HepG2 (cell line): ENCODE measurements at regions not wholly inside any gene's neighbourhood (a gene's known extent, or its start where the extent isn't known, plus 50 kb on each side); places are given as distances from the start of the nearest gene placed in this dataset.

Source experiments
- ATAC-seq: fragments of 200-7000 bp; cut with Tn5 transposase; 3 replicates; pipeline ENCODE4 v1.9.1; 2020; ENCODE audit warnings: mild to moderate bottlenecking, moderate library complexity
- BruUV-seq: library from RNA; stranded (reverse); fragments of 400-500 nt; replicated peaks from 2 replicates; lab custom pipeline; 2021; lab: Mats Ljungman, UMichigan
- CTCF ChIA-PET: fragments of 300-600 bp; formaldehyde crosslinking; extraction: SDS; loops from one replicate; lab custom pipeline; 2021; ENCODE audit warnings: low total read pairs, inconsistent platforms, low intra/inter-chr PET ratio; lab: Yijun Ruan, JAX
- POLR2A ChIA-PET: fragments of 350-600 bp; sonication (Branson Sonifier 250); formaldehyde crosslinking; loops from one replicate; lab custom pipeline; 2020; ENCODE audit warnings: antibody characterized with exemption, inconsistent platforms; lab: Yijun Ruan, JAX
- DNase-seq: peaks from one replicate; pipeline ENCODE4 v3.0.0-alpha.2; 2015; ENCODE audit warnings: low spot score
- FAIRE-seq: peaks from 3 replicates; lab custom pipeline; 2011; peaks lifted over from hg19 to GRCh38; lab: Jason Lieb, UNC
- H2AFZ ChIP-seq: one replicate; pipeline ENCODE4 v1.6.1; 2011; ENCODE audit warnings: low read length, inconsistent platforms
- H3K27ac ChIP-seq: fragments of 300-600 bp; 3 replicates; pipeline ENCODE4 v1.8.0; 2011; ENCODE audit warnings: mixed run types, mild to moderate bottlenecking, mixed read lengths, low read length, inconsistent platforms; ENCODE audit not compliant: insufficient read depth; ENCODE audit errors: extremely low read length
- H3K27me3 ChIP-seq, 2 experiments: fragments of 200-600 bp in 1 of 2; 2 replicates in 1 of 2; 3 replicates in 1 of 2; pipeline versions ENCODE4 v1.6.0 to v1.8.0; 2011; ENCODE audit warnings: low read length in 2 of 2, mild to moderate bottlenecking in 2 of 2, moderate library complexity in 2 of 2, inconsistent platforms in 1 of 2; ENCODE audit not compliant: insufficient read depth in 2 of 2, control insufficient read depth in 1 of 2
- H3K36me3 ChIP-seq, 2 experiments: fragments of 200-600 bp in 1 of 2; replicated peaks in 1 of 2; 2 replicates in 1 of 2; 3 replicates in 1 of 2; pipeline versions ENCODE4 v1.5.1 to v1.8.0; 2011; ENCODE audit warnings: low read length in 2 of 2, inconsistent platforms in 1 of 2; ENCODE audit not compliant: insufficient read depth in 2 of 2, control insufficient read depth in 1 of 2
- H3K4me1 ChIP-seq: 2 replicates; pipeline ENCODE4 v1.5.1; 2012; ENCODE audit warnings: low read length, inconsistent platforms; ENCODE audit not compliant: insufficient read depth
- H3K4me2 ChIP-seq: 2 replicates; pipeline ENCODE4 v1.6.0; 2011; ENCODE audit warnings: low read depth, low read length, inconsistent platforms
- H3K4me3 ChIP-seq, 3 experiments: fragments of 200-600 bp in 1 of 3; sonication (generic), shearing (Covaris generic) in 1 of 3; replicated peaks in 1 of 3; 2 replicates each; pipeline ENCODE4 v1.5.1; 2011 to 2016; ENCODE audit warnings: low read length in 3 of 3, inconsistent platforms in 2 of 3, low read depth in 2 of 3, mild to moderate bottlenecking in 2 of 3, control low read depth in 1 of 3, mixed read lengths in 1 of 3; ENCODE audit not compliant: insufficient read depth in 1 of 3
- H3K79me2 ChIP-seq: one replicate; pipeline ENCODE4 v1.6.1; 2011; ENCODE audit warnings: low read length, inconsistent platforms; ENCODE audit not compliant: insufficient read depth
- H3K9ac ChIP-seq: 2 replicates; pipeline ENCODE4 v1.6.0; 2011; ENCODE audit warnings: mild to moderate bottlenecking, low read depth, low read length, inconsistent platforms; ENCODE audit not compliant: insufficient read depth
- H3K9me3 ChIP-seq: 2 replicates; pipeline ENCODE4 v1.5.1; 2012; ENCODE audit warnings: mild to moderate bottlenecking, low read length
- H4K20me1 ChIP-seq: 2 replicates; pipeline ENCODE4 v1.6.0; 2011; ENCODE audit warnings: inconsistent platforms, mild to moderate bottlenecking, low read length, moderate library complexity; ENCODE audit not compliant: insufficient read depth
- ADNP ChIP-seq: sonication (generic); formaldehyde crosslinking; IDR thresholded peaks from 2 replicates; pipeline ENCODE4 v1.4.0; 2020; ENCODE audit warnings: missing genetic modification reagents
- ARNT2 ChIP-seq: sonication (generic); formaldehyde crosslinking; IDR thresholded peaks from 2 replicates; pipeline ENCODE4 v1.8.0; 2022; ENCODE audit warnings: mild to moderate bottlenecking, low read depth, missing genetic modification reagents, moderate library complexity
- CREB1 ChIP-seq, 2 experiments: fragments of 450-650 bp in 1 of 2; IDR thresholded peaks; 2 replicates each; pipeline ENCODE4 v1.6.1; 2016 to 2017; ENCODE audit warnings: control low read depth in 1 of 2, mild to moderate bottlenecking in 1 of 2, missing compliant biosample characterization in 1 of 2, missing genetic modification characterization in 1 of 2
- DPF2 ChIP-seq: sonication (generic); formaldehyde crosslinking; IDR thresholded peaks from 2 replicates; pipeline ENCODE4 v1.4.0; 2020; ENCODE audit warnings: mild to moderate bottlenecking, low read depth, missing genetic modification reagents, borderline replicate concordance
- MAZ ChIP-seq, 2 experiments: sonication (generic) in 1 of 2; formaldehyde crosslinking in 1 of 2; IDR thresholded peaks; 2 replicates each; pipeline versions ENCODE4 v1.5.0 to v1.6.1; 2012 to 2020; ENCODE audit warnings: low read depth in 2 of 2, mild to moderate bottlenecking in 2 of 2, borderline replicate concordance in 1 of 2, improper control_type of control experiment in 1 of 2, low read length in 1 of 2, missing genetic modification reagents in 1 of 2, moderate library complexity in 1 of 2
- MLLT10 ChIP-seq: sonication (generic); formaldehyde crosslinking; IDR thresholded peaks from 2 replicates; pipeline ENCODE4 v1.4.0; 2020; ENCODE audit warnings: missing genetic modification reagents
- RAD21 ChIP-seq: fragments of 450-650 bp; formaldehyde crosslinking; IDR thresholded peaks from 2 replicates; pipeline ENCODE4 v1.5.0; 2020; ENCODE audit warnings: mild to moderate bottlenecking
- REL ChIP-seq: sonication (generic); formaldehyde crosslinking; conservative IDR thresholded peaks from 2 replicates; pipeline ENCODE4 v1.8.0; 2022; ENCODE audit warnings: mild to moderate bottlenecking, missing genetic modification reagents, moderate library complexity
- SIX1 ChIP-seq: sonication (generic); formaldehyde crosslinking; IDR thresholded peaks from 2 replicates; pipeline ENCODE4 v1.4.0; 2020; ENCODE audit warnings: missing genetic modification reagents, borderline replicate concordance
- SKIL ChIP-seq: sonication (generic); formaldehyde crosslinking; IDR thresholded peaks from 2 replicates; pipeline ENCODE4 v1.8.0; 2022; ENCODE audit warnings: missing genetic modification reagents, mild to moderate bottlenecking, moderate library complexity, borderline replicate concordance
- SMAD3 ChIP-seq: sonication (generic); formaldehyde crosslinking; IDR thresholded peaks from 2 replicates; pipeline ENCODE4 v1.4.0; 2020; ENCODE audit warnings: missing genetic modification reagents
- TFDP1 ChIP-seq: IDR thresholded peaks from 2 replicates; pipeline ENCODE4 v1.6.1; 2016; ENCODE audit warnings: missing compliant biosample characterization, missing genetic modification reagents, borderline replicate concordance
- ZFYVE20 ChIP-seq: sonication (generic); formaldehyde crosslinking; IDR thresholded peaks from 2 replicates; pipeline ENCODE4 v1.8.0; 2023; ENCODE audit warnings: low read depth, mild to moderate bottlenecking, moderate library complexity, missing genetic modification reagents, borderline replicate concordance
- ZNF672 ChIP-seq: sonication (generic); formaldehyde crosslinking; IDR thresholded peaks from 2 replicates; pipeline ENCODE4 v1.8.1; 2022; ENCODE audit warnings: missing genetic modification reagents
- WGBS: methylation state at CpG from one replicate; pipeline ENCODE4 v1.1.6; 2017; ENCODE audit warnings: low lambda C conversion rate; 5-methylcytosine and 5-hydroxymethylcytosine counted together
- in situ Hi-C: cut with HindIII; loops from 2 replicates; pipeline ENCODE4 v1.10.0; 2017; ENCODE audit warnings: low pct_unique_long_range_greater_than_20kb; ENCODE audit not compliant: extremely low pct_ligation_motif_present
- intact Hi-C: fragments of 100-400 bp; cut with micrococcal nuclease; formaldehyde crosslinking; loops from one replicate; pipeline ENCODE4 v1.10.0; 2022; ENCODE audit not compliant: unreplicated experiment

GRCh38 chr16:14334366-14335080 is 263.4 kb downstream of the MRTFB start:
- no peak overlapping the region for H3K4me2 ChIP-seq
- no peak for FAIRE-seq
- H3K79me2 ChIP-seq = no peaks in the 10 kb centered on the region
- no peak overlapping the region for H3K9ac ChIP-seq
- H3K4me3 ChIP-seq = no peak overlapping the region
- in situ Hi-C loops = no loop called here
- peaks cover 49% of the 10 kb centered on the region for H3K4me1 ChIP-seq
- WGBS = 74% methylated on average over 13 of the region's 13 CpGs
- 0 out of 2 replicates have a peak, but pooled peaks cover 4% of the 10 kb centered on the region for H3K9me3 ChIP-seq
- no peak for DNase-seq
- intact Hi-C loops = no loop called here
- no peak overlapping the region for H3K27ac ChIP-seq
- no peak for TF ChIP-seq ZNF672 (CRISPR knock-in tag)
- 0 out of 2 replicates have a peak, but pooled peaks have one; percentile 23 for TF ChIP-seq SKIL (CRISPR knock-in tag)
- peak; percentile 34; the same call in 1 of the 2 replicates for TF ChIP-seq CREB1 (IDR thresholded peaks at IDR 0.05)
- no peak for TF ChIP-seq CREB1 (CRISPR knock-in tag; IDR thresholded peaks at IDR 0.05)
- ChIA-PET CTCF (no interaction called here), POLR2A (no interaction called here)
- H3K27me3 ChIP-seq = no peaks in the 10 kb centered on the region; a peak in 1 of 5 replicates
- no TSS peak for BruUV-seq
- no peaks in the 10 kb centered on the region for H4K20me1 ChIP-seq
- no peak for ATAC-seq
- H2AFZ ChIP-seq = no peak overlapping the region
- H3K36me3 ChIP-seq = 0 out of 5 replicates have a peak, but pooled peaks cover 0 to 1% of the 10 kb centered on the region in 2 experiments

GRCh38 chr16:14333361-14333760 is 262.2 kb downstream of the MRTFB start:
- H3K27me3 ChIP-seq = no peaks in the 10 kb centered on the region
- in situ Hi-C loops (no loop called here), intact Hi-C loops (no loop called here)
- H3K79me2 ChIP-seq = no peaks in the 10 kb centered on the region
- H3K4me1 ChIP-seq = peaks cover 41% of the 10 kb centered on the region
- BruUV-seq = no TSS peak
- no peaks in the 10 kb centered on the region for H4K20me1 ChIP-seq
- ChIA-PET CTCF (no interaction called here), POLR2A (no interaction called here)
- no peak overlapping the region for H3K4me2 ChIP-seq
- FAIRE-seq (no peak), ATAC-seq (no peak), DNase-seq (no peak)
- no peak overlapping the region for H2AFZ ChIP-seq
- H3K9me3 ChIP-seq = 0 out of 2 replicates have a peak, but pooled peaks cover 4% of the 10 kb centered on the region
- no peak overlapping the region for H3K4me3 ChIP-seq
- no peak overlapping the region for H3K27ac ChIP-seq
- 79% methylated on average over 2 of the region's 2 CpGs for WGBS
- no peak overlapping the region for H3K9ac ChIP-seq
- peaks cover 3% of the 10 kb centered on the region in 2 experiments; a peak in 2 of 5 replicates for H3K36me3 ChIP-seq
- no peak for TF ChIP-seq MAZ (IDR thresholded peaks at IDR 0.05; ENCODE audit: borderline replicate concordance, low read depth, low read length)
- no peak for TF ChIP-seq MAZ (CRISPR knock-in tag; IDR thresholded peaks at IDR 0.05; ENCODE audit: low read depth)
- TF ChIP-seq ZFYVE20 (CRISPR knock-in tag) = no peak
- no peak for TF ChIP-seq SMAD3 (CRISPR knock-in tag)
- TF ChIP-seq SIX1 (CRISPR knock-in tag) = no peak
- no peak for TF ChIP-seq REL (CRISPR knock-in tag)
- TF ChIP-seq MLLT10 (CRISPR knock-in tag) = no peak
- TF ChIP-seq ADNP (CRISPR knock-in tag) = no peak
- TF ChIP-seq RAD21 (CRISPR knock-in tag) = no peak
- TF ChIP-seq ARNT2 = no peak
- TF ChIP-seq TFDP1 (CRISPR knock-in tag) = no peak
- no peak for TF ChIP-seq DPF2 (CRISPR knock-in tag)
